ENCODE measurements at regions not wholly inside any gene's neighbourhood (a gene's known extent, or its start where the extent isn't known, plus 50 kb on each side); places are given as distances from the start of the nearest gene placed in this dataset.

DNA sequence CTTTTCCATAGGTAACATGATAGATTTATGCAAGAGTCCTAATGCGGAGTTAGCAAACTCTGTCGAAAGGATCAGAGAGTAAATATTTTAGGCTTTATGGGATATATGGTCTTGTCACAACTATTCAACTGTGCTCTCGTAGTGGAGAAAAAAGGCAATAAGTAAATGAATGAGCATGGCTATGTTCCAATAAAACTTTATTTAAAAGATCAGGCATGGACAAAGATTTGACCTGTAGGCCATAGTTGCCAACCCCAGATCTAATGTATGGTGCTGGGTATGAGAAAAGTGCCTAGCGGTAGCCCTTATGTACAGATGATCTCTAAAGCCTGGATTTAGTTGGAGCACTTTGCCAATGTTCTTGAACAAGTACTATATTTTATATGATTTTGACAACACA lies 498.8 kb upstream of the C1orf87 start:
- H2AFZ ChIP-seq (ENCODE audit: low read depth, low read length) = no peak overlapping the region
- H3K36me3 ChIP-seq (replicated peaks; ENCODE audit: low read depth, low read length) = no peaks in the 10 kb centered on the region
- H3K4me2 ChIP-seq (ENCODE audit: low read length) = no peak overlapping the region
- H3K27ac ChIP-seq (ENCODE audit: low read length) = no peak overlapping the region
- no peaks in the 10 kb centered on the region for H3K79me2 ChIP-seq (ENCODE audit: low read length)
- TF ChIP-seq, protein P1, sequence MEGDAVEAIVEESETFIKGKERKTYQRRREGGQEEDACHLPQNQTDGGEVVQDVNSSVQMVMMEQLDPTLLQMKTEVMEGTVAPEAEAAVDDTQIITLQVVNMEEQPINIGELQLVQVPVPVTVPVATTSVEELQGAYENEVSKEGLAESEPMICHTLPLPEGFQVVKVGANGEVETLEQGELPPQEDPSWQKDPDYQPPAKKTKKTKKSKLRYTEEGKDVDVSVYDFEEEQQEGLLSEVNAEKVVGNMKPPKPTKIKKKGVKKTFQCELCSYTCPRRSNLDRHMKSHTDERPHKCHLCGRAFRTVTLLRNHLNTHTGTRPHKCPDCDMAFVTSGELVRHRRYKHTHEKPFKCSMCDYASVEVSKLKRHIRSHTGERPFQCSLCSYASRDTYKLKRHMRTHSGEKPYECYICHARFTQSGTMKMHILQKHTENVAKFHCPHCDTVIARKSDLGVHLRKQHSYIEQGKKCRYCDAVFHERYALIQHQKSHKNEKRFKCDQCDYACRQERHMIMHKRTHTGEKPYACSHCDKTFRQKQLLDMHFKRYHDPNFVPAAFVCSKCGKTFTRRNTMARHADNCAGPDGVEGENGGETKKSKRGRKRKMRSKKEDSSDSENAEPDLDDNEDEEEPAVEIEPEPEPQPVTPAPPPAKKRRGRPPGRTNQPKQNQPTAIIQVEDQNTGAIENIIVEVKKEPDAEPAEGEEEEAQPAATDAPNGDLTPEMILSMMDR (IDR thresholded peaks at IDR 0.05; ENCODE audit: low read depth, low read length) = no peak
- no peak for TF ChIP-seq EZH2phosphoT487 (IDR thresholded peaks at IDR 0.05; ENCODE audit: low read depth)
- no peak overlapping the region for H3K9ac ChIP-seq (ENCODE audit: low read length)
- H3K27me3 ChIP-seq (ENCODE audit: low read depth, low read length) = no peaks in the 10 kb centered on the region
- peaks cover 8% of the 10 kb centered on the region for H3K4me1 ChIP-seq (ENCODE audit: low read length)
- no peaks in the 10 kb centered on the region for H4K20me1 ChIP-seq (ENCODE audit: insufficient read depth, low read length)
- no peak overlapping the region for H3K4me3 ChIP-seq (ENCODE audit: low read length)
- no peaks in the 10 kb centered on the region for H3K9me3 ChIP-seq (ENCODE audit: insufficient read depth, low read length)

DNA sequence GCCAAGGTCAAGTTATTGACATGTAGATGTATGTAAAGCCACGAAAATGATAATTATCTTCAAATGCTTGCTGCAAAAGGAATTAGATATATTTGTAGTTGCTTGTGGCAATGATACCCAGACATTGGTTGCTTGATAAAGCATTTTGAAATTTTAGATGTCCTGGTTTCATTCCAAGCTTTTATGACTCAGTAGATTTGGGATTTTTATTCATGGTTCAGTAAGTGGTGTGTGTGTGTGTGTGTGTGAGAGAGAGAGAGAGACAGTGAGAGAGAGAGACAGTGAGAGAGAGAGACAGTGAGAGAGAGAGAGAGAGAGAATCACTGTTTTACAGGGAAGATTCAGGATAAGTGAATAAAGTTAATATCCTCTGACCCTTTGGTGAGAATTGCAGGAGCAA lies 498.2 kb upstream of the C1orf87 start:
- no peak overlapping the region for H3K9ac ChIP-seq (ENCODE audit: low read length)
- no peaks in the 10 kb centered on the region for H3K79me2 ChIP-seq (ENCODE audit: low read length)
- no peak overlapping the region for H3K4me2 ChIP-seq (ENCODE audit: low read length)
- H2AFZ ChIP-seq (ENCODE audit: low read depth, low read length) = no peak overlapping the region
- H3K9me3 ChIP-seq (ENCODE audit: insufficient read depth, low read length) = no peaks in the 10 kb centered on the region
- TF ChIP-seq, protein P1 (IDR thresholded peaks at IDR 0.05; ENCODE audit: low read depth, low read length) = no peak
- TF ChIP-seq EZH2phosphoT487 (IDR thresholded peaks at IDR 0.05; ENCODE audit: low read depth) = no peak
- no peak overlapping the region for H3K27ac ChIP-seq (ENCODE audit: low read length)
- peaks cover 8% of the 10 kb centered on the region for H3K4me1 ChIP-seq (ENCODE audit: low read length)
- no peak overlapping the region for H3K4me3 ChIP-seq (ENCODE audit: low read length)
- no peaks in the 10 kb centered on the region for H3K36me3 ChIP-seq (replicated peaks; ENCODE audit: low read depth, low read length)
- no peaks in the 10 kb centered on the region for H3K27me3 ChIP-seq (ENCODE audit: low read depth, low read length)
- no peaks in the 10 kb centered on the region for H4K20me1 ChIP-seq (ENCODE audit: insufficient read depth, low read length)

DNA sequence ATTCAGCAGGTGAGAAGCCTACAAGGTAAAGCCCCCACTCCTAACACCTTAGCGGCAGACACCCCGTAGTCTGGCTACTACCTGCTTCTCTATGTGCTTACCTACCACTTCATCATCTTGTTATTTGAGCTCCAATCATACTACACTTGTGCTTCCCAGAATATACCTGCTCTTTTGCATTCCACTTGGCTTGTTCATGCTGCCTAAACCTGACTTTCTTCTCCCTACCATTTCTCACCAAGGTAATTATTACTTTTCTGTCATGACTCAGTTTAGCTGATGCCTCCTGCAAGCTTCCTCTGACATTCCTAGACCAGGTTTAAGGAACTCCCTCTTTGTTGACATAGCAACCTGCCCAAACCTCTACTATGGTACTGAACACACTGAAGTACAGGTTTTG lies 495.6 kb upstream of the C1orf87 start:
- Histone ChIP-seq H2AFZ (ENCODE audit: low read depth, low read length) (no peak overlapping the region), H3K36me3 (replicated peaks; ENCODE audit: low read depth, low read length) (no peaks in the 10 kb centered on the region), H3K27ac (ENCODE audit: low read length) (no peak overlapping the region), H4K20me1 (ENCODE audit: insufficient read depth, low read length) (no peaks in the 10 kb centered on the region), H3K27me3 (ENCODE audit: low read depth, low read length) (no peaks in the 10 kb centered on the region), H3K4me1 (ENCODE audit: low read length) (no peaks in the 10 kb centered on the region), H3K9ac (ENCODE audit: low read length) (no peak overlapping the region), H3K79me2 (ENCODE audit: low read length) (no peaks in the 10 kb centered on the region), H3K9me3 (ENCODE audit: insufficient read depth, low read length) (no peaks in the 10 kb centered on the region), H3K4me2 (ENCODE audit: low read length) (no peak overlapping the region), H3K4me3 (ENCODE audit: low read length) (no peak overlapping the region)
- TF ChIP-seq, protein P1 (IDR thresholded peaks at IDR 0.05; ENCODE audit: low read depth, low read length) = no peak
- no peak for TF ChIP-seq EZH2phosphoT487 (IDR thresholded peaks at IDR 0.05; ENCODE audit: low read depth)

DNA sequence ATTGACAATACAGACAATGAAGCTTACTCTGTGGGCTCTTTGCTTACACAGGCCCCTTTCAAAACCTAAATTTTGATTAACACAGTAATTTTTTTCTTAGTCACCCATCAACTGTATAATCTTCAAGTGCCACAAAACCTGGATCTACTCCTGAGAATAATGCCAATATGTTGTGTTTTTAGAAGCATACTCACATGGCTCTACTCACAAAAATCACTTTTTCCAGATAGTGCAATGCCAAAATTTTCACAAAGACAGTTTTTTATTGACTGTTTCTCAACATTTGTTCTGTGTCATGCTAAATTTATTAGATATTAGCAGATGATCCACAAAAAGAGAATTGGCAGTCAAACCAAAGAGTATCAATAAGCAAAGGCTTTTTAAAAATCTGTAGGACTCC lies 493.7 kb upstream of the C1orf87 start:
- no peak overlapping the region for H3K4me3 ChIP-seq (ENCODE audit: low read length)
- no peak overlapping the region for H2AFZ ChIP-seq (ENCODE audit: low read depth, low read length)
- H3K79me2 ChIP-seq (ENCODE audit: low read length) = no peaks in the 10 kb centered on the region
- H3K9me3 ChIP-seq (ENCODE audit: insufficient read depth, low read length) = no peaks in the 10 kb centered on the region
- no peaks in the 10 kb centered on the region for H3K4me1 ChIP-seq (ENCODE audit: low read length)
- H3K9ac ChIP-seq (ENCODE audit: low read length) = no peak overlapping the region
- H3K27ac ChIP-seq (ENCODE audit: low read length) = no peak overlapping the region
- TF ChIP-seq EZH2phosphoT487 (IDR thresholded peaks at IDR 0.05; ENCODE audit: low read depth) = no peak
- TF ChIP-seq, protein P1 (IDR thresholded peaks at IDR 0.05; ENCODE audit: low read depth, low read length) = no peak
- H3K36me3 ChIP-seq (replicated peaks; ENCODE audit: low read depth, low read length) = no peaks in the 10 kb centered on the region
- no peaks in the 10 kb centered on the region for H4K20me1 ChIP-seq (ENCODE audit: insufficient read depth, low read length)
- no peak overlapping the region for H3K4me2 ChIP-seq (ENCODE audit: low read length)
- H3K27me3 ChIP-seq (ENCODE audit: low read depth, low read length) = no peaks in the 10 kb centered on the region

All from OCI-LY3 (cell line).